Kidney (tissue), 13 donors: ENCODE measurements at regions not wholly inside any gene's neighbourhood (a gene's known extent, or its start where the extent isn't known, plus 50 kb on each side); places are given as distances from the start of the nearest gene placed in this dataset.
"Not testable (repeated sequence)": the region's sequence is repeated elsewhere in the genome, so short reads cannot be mapped to it uniquely, and the experiment has no call there.

Source experiments
- DNase-seq, 5 donors: peaks; one replicate each; pipeline ENCODE4 v3.0.0-alpha.2; 2013 to 2020
- FAIRE-seq: peaks from 2 replicates; lab custom pipeline; 2012; peaks lifted over from hg19 to GRCh38; lab: Jason Lieb, UNC
- H3K27ac ChIP-seq, 2 donors: one replicate each; pipeline ENCODE4 v1.7.0; 2013; ENCODE audit warnings: low read depth in 2 of 2, low read length in 2 of 2, inconsistent platforms in 1 of 2
- H3K27me3 ChIP-seq: one replicate; pipeline ENCODE4 v1.7.1; 2013; ENCODE audit warnings: low read length, inconsistent platforms; ENCODE audit not compliant: control insufficient read depth, insufficient read depth
- H3K36me3 ChIP-seq, 3 donors: one replicate each; pipeline versions ENCODE4 v1.7.0 to v1.7.1; 2013; ENCODE audit warnings: low read length in 3 of 3, control low read depth in 1 of 3, inconsistent platforms in 1 of 3; ENCODE audit not compliant: insufficient read depth in 3 of 3, control insufficient read depth in 2 of 3
- H3K4me1 ChIP-seq, 3 donors: one replicate each; pipeline versions ENCODE4 v1.7.0 to v1.7.1; 2013; ENCODE audit warnings: low read length in 3 of 3, inconsistent platforms in 1 of 3, low read depth in 1 of 3; ENCODE audit not compliant: control insufficient read depth in 2 of 3, insufficient read depth in 2 of 3
- H3K4me3 ChIP-seq, 3 donors: one replicate each; pipeline versions ENCODE4 v1.7.0 to v1.8.1; 2013; ENCODE audit warnings: low read length in 3 of 3, control low read depth in 1 of 3, inconsistent platforms in 1 of 3
- H3K9ac ChIP-seq, 3 donors: one replicate each; pipeline versions ENCODE4 v1.7.0 to v1.7.1; 2013; ENCODE audit warnings: low read length in 3 of 3, control low read depth in 1 of 3, inconsistent platforms in 1 of 3
- H3K9me3 ChIP-seq, 3 donors: one replicate each; pipeline versions ENCODE4 v1.7.0 to v1.7.1; 2013; ENCODE audit warnings: low read length in 3 of 3, control low read depth in 1 of 3, inconsistent platforms in 1 of 3; ENCODE audit not compliant: control insufficient read depth in 2 of 3, insufficient read depth in 1 of 3
- CTCF ChIP-seq: IDR thresholded peaks from 3 replicates; pipeline ENCODE4 v1.5.1; 2012; ENCODE audit warnings: mild to moderate bottlenecking, moderate library complexity, borderline replicate concordance; ENCODE audit not compliant: insufficient read depth; ENCODE audit errors: extremely low read depth
- intact Hi-C: fragments of 100-400 bp; cut with DNase I; formaldehyde crosslinking; loops from one replicate; pipeline ENCODE4 v1.11.1; 2022
- donor health status: control.
- donor health status: control.
- donor health status: control.
- donor health status: control.
- donor health status: control.
- donor health status: DM: yes; HTN: yes; CAD: no.
- donor health status: Normal renal cell carcinoma (clear cell type).

- intact Hi-C loops = no loop called here
Observed at GRCh38 chr5:2066373-2066772, 183.6 kb upstream of the IRX4 start.

GRCh38 chr5:2063380-2063779, 180.7 kb upstream of the IRX4 start:
- H3K4me1 ChIP-seq, H3K9ac ChIP-seq, H3K36me3 ChIP-seq, H3K27ac ChIP-seq, H3K9me3 ChIP-seq, intact Hi-C loops, DNase-seq, FAIRE-seq, H3K4me3 ChIP-seq, H3K27me3 ChIP-seq: not testable (repeated sequence)

More at GRCh38 chr5:2066373-2066772, 183.6 kb upstream of the IRX4 start:
- Histone ChIP-seq H3K27me3 (peaks cover 2% of the 10 kb centered on the region), H3K9me3 (peaks cover 0 to 2% (median 0%) of the 10 kb centered on the region in 3 donors), H3K27ac (no peak overlapping the region), H3K36me3 (no peaks in the 10 kb centered on the region), H3K4me1 (no peaks in the 10 kb centered on the region), H3K9ac (no peak overlapping the region), H3K4me3 (no peak overlapping the region)
- FAIRE-seq (no peak), DNase-seq (peak in 1 of 5 donors; percentile 4)
- no peak for TF ChIP-seq CTCF

GRCh38 chr5:2052687-2053086, 170.0 kb upstream of the IRX4 start:
- intact Hi-C loops = no loop called here
- TF ChIP-seq CTCF = no peak
- H3K27me3 ChIP-seq = no peaks in the 10 kb centered on the region
- no peaks in the 10 kb centered on the region for H3K4me1 ChIP-seq
- H3K4me3 ChIP-seq = no peak overlapping the region
- H3K36me3 ChIP-seq = no peaks in the 10 kb centered on the region
- FAIRE-seq = no peak
- no peak for DNase-seq
- no peak overlapping the region for H3K9ac ChIP-seq
- no peak overlapping the region for H3K27ac ChIP-seq
- H3K9me3 ChIP-seq = no peaks in the 10 kb centered on the region

- FAIRE-seq = no peak
Observed at GRCh38 chr5:2049876-2050275, 167.2 kb upstream of the IRX4 start.

More at GRCh38 chr5:2049876-2050275, 167.2 kb upstream of the IRX4 start:
- H3K9me3 ChIP-seq = no peaks in the 10 kb centered on the region
- no peak overlapping the region for H3K9ac ChIP-seq
- intact Hi-C loops = no loop called here
- no peaks in the 10 kb centered on the region for H3K36me3 ChIP-seq
- H3K4me1 ChIP-seq = no peaks in the 10 kb centered on the region
- H3K4me3 ChIP-seq = no peak overlapping the region
- TF ChIP-seq CTCF = no peak
- no peaks in the 10 kb centered on the region for H3K27me3 ChIP-seq
- H3K27ac ChIP-seq = no peak overlapping the region
- no peak for DNase-seq
